Glomerular endothelial cell (primary cell): ENCODE measurements at regions not wholly inside any gene's neighbourhood (a gene's known extent, or its start where the extent isn't known, plus 50 kb on each side); places are given as distances from the start of the nearest gene placed in this dataset.

Experiments used
- DNase-seq: peaks from one replicate; pipeline ENCODE4 v3.0.0-alpha.2; 2011; ENCODE audit warnings: low read depth, low spot score; ENCODE audit errors: extremely low read depth

DNA sequence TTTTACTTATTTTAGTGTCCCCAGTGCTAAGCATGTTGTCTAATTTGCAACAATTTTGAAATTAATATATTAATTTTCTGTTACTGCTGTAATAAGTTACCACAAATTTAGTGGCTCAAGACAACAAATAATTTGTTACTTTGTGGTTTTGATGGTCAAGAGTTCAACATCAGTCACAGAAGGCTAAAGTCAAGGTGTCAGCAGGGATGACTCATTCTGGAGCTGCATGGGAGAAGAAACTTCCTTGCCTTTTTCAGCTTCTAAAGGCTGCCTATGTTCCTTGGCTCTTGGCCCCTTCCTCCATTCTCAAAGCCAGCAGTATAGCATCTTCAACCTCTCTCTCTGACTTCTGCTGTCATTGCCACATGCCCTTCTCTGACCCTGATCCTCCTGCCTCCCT, 271.8 kb downstream of the HLX start:
- DNase-seq: no peak

DNA sequence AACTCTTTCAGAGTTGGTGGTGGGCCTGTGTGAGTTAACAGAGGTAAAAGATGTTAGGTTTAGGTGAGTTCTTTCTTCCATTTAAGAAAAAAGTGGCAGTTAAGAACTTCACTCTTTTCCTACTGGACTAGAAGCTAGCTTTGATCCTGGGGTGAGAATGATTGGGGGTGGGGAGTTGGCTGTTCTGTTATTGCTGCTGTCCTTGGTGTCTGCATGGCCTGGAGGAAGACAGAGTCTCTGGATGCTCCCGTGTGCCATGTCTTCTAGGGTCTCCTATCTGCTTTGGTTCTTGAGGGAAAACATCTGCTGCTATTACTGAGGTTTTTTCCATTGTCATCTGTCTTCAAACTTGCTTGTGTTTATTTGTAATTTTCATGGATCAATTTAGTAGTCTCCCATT, 275.7 kb downstream of the HLX start:
- no peak for DNase-seq

GRCh38 chr1:221157026-221157761, 278.0 kb downstream of the HLX start:
- no peak for DNase-seq

DNA sequence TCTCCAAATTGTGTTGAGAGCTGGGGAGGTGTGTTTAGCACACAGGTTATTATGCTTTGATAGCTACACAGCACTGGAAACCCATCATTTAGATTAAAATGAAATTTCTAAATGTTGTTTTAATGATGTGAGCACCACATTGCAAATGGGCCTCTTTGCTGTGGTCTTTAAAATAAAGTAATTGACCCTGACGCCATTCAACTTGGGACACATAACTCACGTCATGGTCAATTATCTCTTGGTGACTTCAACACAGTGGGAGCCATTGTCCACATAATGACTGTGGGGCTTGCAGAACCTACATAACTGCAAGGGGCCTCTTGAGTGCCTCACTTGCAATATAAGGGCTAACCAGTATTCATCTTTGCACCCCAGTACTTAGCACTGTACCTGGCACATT, 280.4 kb downstream of the HLX start:
- no peak for DNase-seq

DNA sequence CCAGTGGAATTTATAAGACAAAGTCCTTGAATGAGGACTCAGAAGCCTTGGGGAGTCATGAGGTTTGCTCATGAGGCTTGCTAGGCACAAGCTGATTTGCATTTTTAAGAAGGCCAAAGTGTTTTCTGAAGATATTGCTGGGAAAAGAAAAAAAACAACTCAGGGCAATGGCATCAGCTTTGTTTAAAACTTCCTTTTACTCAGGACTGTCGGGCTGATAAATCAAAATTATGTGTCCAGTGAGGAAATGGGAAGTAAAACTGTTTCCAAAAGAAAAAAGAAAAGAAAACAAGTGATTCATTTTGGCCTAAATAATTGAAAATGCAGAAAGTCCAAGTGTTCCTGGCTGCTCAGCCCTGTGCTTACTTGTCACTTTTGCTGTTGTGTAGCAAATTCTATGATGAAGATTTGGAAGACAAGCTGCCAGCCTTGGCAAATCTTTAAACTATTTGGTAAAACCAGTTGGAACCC, 282.4 kb downstream of the HLX start:
- DNase-seq: no peak

GRCh38 chr1:221162352-221162751, 283.1 kb downstream of the HLX start:
- DNase-seq: no peak

- no peak for DNase-seq
These were observed 283.7 kb downstream of the HLX start for GRCh38 chr1:221162939-221163338.

DNA sequence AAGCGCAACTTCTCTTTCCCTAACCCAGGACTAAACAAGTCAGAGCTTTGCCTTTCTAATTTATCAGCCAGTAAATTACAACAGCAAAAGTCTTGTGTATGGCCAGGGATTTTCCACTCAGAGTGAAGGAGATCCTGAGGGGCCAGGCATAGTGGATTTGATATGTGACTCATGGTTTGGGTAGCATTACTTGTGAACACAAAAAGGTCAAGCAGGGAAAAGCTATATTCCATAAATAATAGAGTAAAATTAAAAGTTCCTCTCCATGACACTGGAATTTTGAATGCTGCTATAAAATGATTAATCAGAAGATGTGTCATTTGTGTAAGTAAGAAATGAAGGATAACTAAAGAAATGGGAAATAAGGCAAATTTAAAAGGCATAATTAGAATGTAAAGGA, 284.8 kb downstream of the HLX start:
- DNase-seq: no peak

- DNase-seq: no peak
These were observed 286.0 kb downstream of the HLX start for GRCh38 chr1:221164951-221165838.

- no peak for DNase-seq
These were observed 286.7 kb downstream of the HLX start for GRCh38 chr1:221165839-221166500.

DNA sequence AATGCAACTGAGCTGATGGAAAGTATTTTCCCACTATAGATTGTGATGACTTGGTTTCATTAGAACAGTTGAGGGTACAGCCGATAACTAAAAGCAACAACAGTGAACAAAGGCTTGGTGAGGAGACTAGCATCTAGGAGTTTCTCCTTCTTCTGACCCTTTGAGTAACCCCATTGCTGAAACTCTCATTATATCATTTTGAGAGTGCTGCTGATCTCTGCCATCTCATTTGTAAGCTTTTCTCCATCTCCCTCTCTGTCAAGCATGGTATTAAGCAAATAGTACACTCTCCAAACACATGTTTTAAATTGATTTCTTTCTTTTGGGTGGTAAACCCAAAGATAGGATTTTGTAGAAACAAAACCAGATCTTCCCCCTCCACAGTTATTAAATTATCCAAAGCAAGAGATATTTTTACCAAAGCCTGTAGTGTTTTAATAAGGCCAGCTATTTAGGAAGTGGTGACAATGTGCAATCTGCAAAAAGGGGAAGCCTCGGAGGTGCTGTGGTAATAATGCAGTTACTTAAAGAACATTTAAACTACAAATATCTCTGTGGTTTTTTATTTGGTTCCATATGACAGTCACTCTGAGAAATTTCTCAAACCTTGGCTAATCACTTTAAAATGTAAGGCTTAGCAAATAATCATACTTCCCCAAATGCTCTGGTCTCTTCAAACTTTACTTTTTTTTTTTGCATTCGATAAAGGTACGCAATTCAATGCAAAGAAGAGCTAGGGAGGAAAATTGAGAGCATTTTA, 287.5 kb downstream of the HLX start:
- no peak for DNase-seq

- DNase-seq: no peak
These were observed 290.2 kb downstream of the HLX start for GRCh38 chr1:221169447-221169889.

DNA sequence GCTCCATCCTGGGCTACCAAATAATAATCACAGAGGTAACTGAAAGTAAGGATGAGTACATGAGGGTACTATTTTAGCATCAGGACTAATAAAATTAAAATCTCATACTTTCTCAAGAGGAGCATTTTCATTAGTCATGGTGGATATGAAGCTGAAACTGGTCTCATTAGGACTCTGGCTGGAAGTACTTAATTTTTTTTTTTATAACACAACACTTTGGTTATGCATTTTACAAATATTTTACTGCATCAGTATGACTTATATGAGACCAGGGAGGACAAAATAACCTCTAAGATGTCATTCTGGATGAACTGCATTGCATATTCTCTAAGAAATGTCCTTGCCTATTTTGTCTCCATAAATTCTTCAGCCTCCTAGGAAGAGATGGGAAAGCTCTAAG, 290.9 kb downstream of the HLX start:
- DNase-seq: no peak

DNA sequence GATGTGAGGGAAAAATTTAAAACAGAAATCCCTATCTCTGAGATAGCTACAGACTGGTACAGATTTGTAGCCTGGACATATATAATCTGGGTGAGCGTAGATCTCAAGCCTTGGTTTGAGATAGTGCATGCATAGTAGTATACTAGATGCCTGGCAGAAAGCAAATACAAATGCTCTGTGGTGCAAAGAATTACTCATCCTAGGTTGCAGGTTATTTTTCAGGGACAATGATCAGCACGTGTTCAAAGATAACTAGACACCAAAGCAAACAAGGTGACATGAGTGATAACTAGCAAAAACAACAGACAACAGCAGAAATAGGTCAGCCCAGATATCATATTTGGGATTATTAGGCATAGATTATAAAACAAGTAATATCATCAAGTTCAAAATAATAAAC, 292.5 kb downstream of the HLX start:
- no peak for DNase-seq

DNA sequence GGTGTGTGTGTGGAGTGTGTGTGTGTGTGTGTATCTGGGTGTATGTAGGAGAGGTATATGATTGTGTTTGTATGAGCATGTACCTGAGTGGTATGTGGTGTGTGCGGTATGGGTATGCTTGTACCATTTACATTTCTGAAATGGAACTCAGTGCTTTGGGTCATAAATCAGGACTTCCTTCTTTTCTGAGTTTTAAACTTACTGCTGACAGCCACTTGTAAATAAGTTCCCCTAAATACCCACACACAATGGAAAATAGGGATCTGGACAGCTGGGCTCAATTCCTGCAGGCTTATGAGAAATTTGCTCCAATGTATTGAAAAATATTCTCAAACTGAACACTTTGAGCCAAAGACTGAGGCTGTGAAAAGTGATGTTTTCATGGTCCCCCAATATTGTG, 293.6 kb downstream of the HLX start:
- DNase-seq: no peak

DNA sequence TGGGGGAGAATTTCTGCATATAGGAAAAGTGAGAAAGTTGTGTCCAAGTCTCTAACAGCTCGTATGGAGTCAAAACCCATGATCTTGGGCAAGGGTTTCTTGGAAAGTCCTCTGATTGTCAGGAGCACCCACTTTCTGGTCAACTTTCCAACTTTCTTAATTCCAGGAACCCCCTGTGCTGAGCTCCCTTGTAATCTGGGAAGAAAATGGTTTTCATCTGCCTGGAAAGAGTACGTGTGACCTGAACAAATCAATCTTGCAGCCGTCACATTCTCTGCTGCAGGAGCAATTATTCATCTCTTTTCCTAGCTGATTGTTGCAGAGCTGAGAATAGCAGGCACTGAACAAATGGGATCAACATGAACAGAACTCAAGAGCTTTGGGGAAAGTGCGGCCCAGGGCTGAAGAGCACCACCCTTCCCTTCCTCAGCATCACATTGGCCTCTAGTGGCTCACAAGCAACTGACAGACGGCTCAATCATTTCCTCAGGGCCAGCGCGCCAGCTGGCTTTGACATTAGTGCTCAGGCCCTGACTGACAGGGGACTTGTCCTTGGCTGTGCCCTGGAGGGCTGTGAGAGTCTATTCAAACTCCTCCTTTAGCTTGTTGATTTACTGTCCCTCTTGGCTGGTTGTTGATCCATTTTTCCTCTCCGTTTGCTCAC, 295.2 kb downstream of the HLX start:
- no peak for DNase-seq

GRCh38 chr1:221175249-221175648, 296.0 kb downstream of the HLX start:
- DNase-seq: no peak

- no peak for DNase-seq
These were observed 301.6 kb downstream of the HLX start for GRCh38 chr1:221180704-221181368.

GRCh38 chr1:221182791-221183533, 303.7 kb downstream of the HLX start:
- no peak for DNase-seq
